Smooth muscle cell (in vitro differentiated cells): ENCODE measurements at regions not wholly inside any gene's neighbourhood (a gene's known extent, or its start where the extent isn't known, plus 50 kb on each side); places are given as distances from the start of the nearest gene placed in this dataset.
A peak's percentile ranks its signal among the peaks of the same experiment; 100 is the strongest.
"Not testable (repeated sequence)": the region's sequence is repeated elsewhere in the genome, so short reads cannot be mapped to it uniquely, and the experiment has no call there.

Source experiments
- DNase-seq: peaks from one replicate; lab custom pipeline; 2025; ENCODE audit not compliant: unreplicated experiment; lab: John Stamatoyannopoulos, UW
- H2AFZ ChIP-seq: fragments of 200-600 bp; sonication (generic); 2 replicates; pipeline ENCODE4 v1.6.0; 2016; ENCODE audit warnings: antibody characterized with exemption, low read depth, mild to moderate bottlenecking
- H3F3A ChIP-seq: fragments of 200-600 bp; sonication (generic); 2 replicates; pipeline ENCODE4 v1.6.0; 2017; ENCODE audit warnings: antibody characterized with exemption, low read depth
- H3K27ac ChIP-seq: fragments of 200-600 bp; sonication (generic); 2 replicates; pipeline ENCODE4 v1.5.1; 2016; ENCODE audit warnings: low read depth, mild to moderate bottlenecking
- H3K27me3 ChIP-seq: fragments of 200-600 bp; sonication (generic); 2 replicates; pipeline ENCODE4 v1.6.1; 2016; ENCODE audit warnings: low read depth, mild to moderate bottlenecking
- H3K36me3 ChIP-seq: fragments of 200-600 bp; sonication (generic); 2 replicates; pipeline ENCODE4 v1.5.1; 2016; ENCODE audit warnings: low read depth
- H3K4me1 ChIP-seq: fragments of 200-600 bp; sonication (generic); 2 replicates; pipeline ENCODE4 v1.5.1; 2016; ENCODE audit warnings: low read depth
- H3K4me2 ChIP-seq: fragments of 200-600 bp; sonication (generic); 2 replicates; pipeline ENCODE4 v1.6.0; 2016; ENCODE audit warnings: mild to moderate bottlenecking
- H3K4me3 ChIP-seq: fragments of 200-600 bp; sonication (generic); 2 replicates; pipeline ENCODE4 v1.5.1; 2016; ENCODE audit warnings: mild to moderate bottlenecking
- H3K79me2 ChIP-seq: fragments of 200-600 bp; sonication (generic); 2 replicates; pipeline ENCODE4 v1.6.0; 2016; ENCODE audit warnings: low read depth, mild to moderate bottlenecking
- H3K9ac ChIP-seq: fragments of 200-600 bp; sonication (generic); 2 replicates; pipeline ENCODE4 v1.6.0; 2016; ENCODE audit warnings: low read depth
- H3K9me3 ChIP-seq: fragments of 200-600 bp; sonication (generic); replicated peaks from 2 replicates; pipeline ENCODE4 v1.5.1; 2016; ENCODE audit warnings: low read depth
- H4K20me1 ChIP-seq: fragments of 200-600 bp; sonication (generic); 2 replicates; pipeline ENCODE4 v1.6.0; 2016; ENCODE audit warnings: low read depth
- CTCF ChIP-seq: fragments of 200-600 bp; sonication (generic); IDR thresholded peaks from 2 replicates; pipeline ENCODE4 v1.5.1; 2017; ENCODE audit warnings: borderline replicate concordance, mild to moderate bottlenecking, antibody characterized with exemption; ENCODE audit not compliant: insufficient read depth, poor library complexity, severe bottlenecking
- WGBS: methylation state at CpG from one replicate; pipeline ENCODE4 v1.1.7; 2016; ENCODE audit warnings: low lambda C conversion rate; 5-methylcytosine and 5-hydroxymethylcytosine counted together

DNA sequence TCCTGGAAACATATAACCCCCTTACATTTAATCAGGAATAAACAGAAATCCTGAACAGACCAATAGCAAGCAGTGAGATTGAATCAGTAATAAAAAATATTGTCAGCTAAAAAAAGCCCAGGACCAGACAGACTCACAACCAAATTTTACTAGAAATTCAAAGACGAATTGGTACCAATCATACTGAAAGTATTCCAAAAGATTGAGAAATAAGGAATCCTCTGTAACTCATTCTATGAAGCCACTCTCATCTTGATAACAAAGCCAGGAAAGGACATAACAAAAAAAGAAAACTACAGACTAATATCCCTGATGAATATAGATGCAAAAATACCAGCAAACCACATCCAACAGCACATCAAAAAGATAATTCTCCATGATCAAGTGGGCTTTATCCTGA lies 714.0 kb downstream of the SEMA5A start:
- no peak for TF ChIP-seq CTCF
- Histone ChIP-seq H4K20me1 (no peaks in the 10 kb centered on the region), H3K4me3 (no peak overlapping the region), H3K36me3 (no peaks in the 10 kb centered on the region), H3K27ac (peak overlapping the region; percentile 92), H2AFZ (no peak overlapping the region), H3K4me2 (peak overlapping the region; percentile 19), H3K9ac (no peak overlapping the region), H3K9me3 (no peaks in the 10 kb centered on the region), H3K27me3 (no peaks in the 10 kb centered on the region), H3K4me1 (peaks cover 23% of the 10 kb centered on the region), H3K79me2 (no peaks in the 10 kb centered on the region), H3F3A (peaks cover 28% of the 10 kb centered on the region)
- WGBS: 61% methylated on average over 1 of the region's 1 CpG
- no peak for DNase-seq

GRCh38 chr5:8839361-8840055 lies 706.4 kb downstream of the SEMA5A start:
- Histone ChIP-seq H3K4me3 (no peak overlapping the region), H3K27me3 (no peaks in the 10 kb centered on the region), H2AFZ (peak overlapping the region; percentile 59), H3K4me1 (no peaks in the 10 kb centered on the region), H4K20me1 (no peaks in the 10 kb centered on the region), H3K4me2 (peak overlapping the region; percentile 52), H3K36me3 (no peaks in the 10 kb centered on the region), H3K9ac (no peak overlapping the region), H3F3A (peaks cover 10% of the 10 kb centered on the region), H3K79me2 (no peaks in the 10 kb centered on the region), H3K27ac (peak overlapping the region; percentile 34), H3K9me3 (no peaks in the 10 kb centered on the region)
- no peak for TF ChIP-seq CTCF
- WGBS: 60% methylated on average over 22 of the region's 22 CpGs
- DNase-seq: no peak

GRCh38 chr5:8840237-8840636 lies 705.6 kb downstream of the SEMA5A start:
- Histone ChIP-seq H3K79me2 (no peaks in the 10 kb centered on the region), H3K27me3 (no peaks in the 10 kb centered on the region), H3K27ac (no peak overlapping the region), H3F3A (peaks cover 15% of the 10 kb centered on the region), H3K4me3 (no peak overlapping the region), H3K36me3 (no peaks in the 10 kb centered on the region), H2AFZ (no peak overlapping the region), H3K4me2 (peak overlapping the region; percentile 24), H3K9me3 (no peaks in the 10 kb centered on the region), H4K20me1 (no peaks in the 10 kb centered on the region), H3K9ac (no peak overlapping the region), H3K4me1 (no peaks in the 10 kb centered on the region)
- 41% methylated on average over 38 of the region's 39 CpGs for WGBS
- no peak for DNase-seq
- no peak for TF ChIP-seq CTCF

- not testable (repeated sequence) for H2AFZ ChIP-seq, H3K9me3 ChIP-seq, H3K4me1 ChIP-seq, H3K27ac ChIP-seq, H3K27me3 ChIP-seq, H3K4me3 ChIP-seq, DNase-seq, H3K9ac ChIP-seq, H3K36me3 ChIP-seq, H3K4me2 ChIP-seq, H3K79me2 ChIP-seq, H4K20me1 ChIP-seq
- 94% methylated on average over 8 of the region's 8 CpGs for WGBS
- H3F3A ChIP-seq: peaks cover 15% of the 10 kb centered on the region
Observed at GRCh38 chr5:8840746-8841145, 705.1 kb downstream of the SEMA5A start.
